Dermis blood vessel endothelial cell (primary cell): ENCODE measurements at regions not wholly inside any gene's neighbourhood (a gene's known extent, or its start where the extent isn't known, plus 50 kb on each side); places are given as distances from the start of the nearest gene placed in this dataset.

Source experiments
- DNase-seq: peaks from one replicate; pipeline ENCODE4 v3.0.0; 2010

GRCh38 chr2:22691666-22692065, 693.3 kb upstream of the KLHL29 start:
- DNase-seq: no peak

- DNase-seq: no peak
Observed at GRCh38 chr2:22692746-22693145, 692.2 kb upstream of the KLHL29 start.

GRCh38 chr2:22694300-22694699, 690.7 kb upstream of the KLHL29 start:
- no peak for DNase-seq

GRCh38 chr2:22694856-22695255, 690.1 kb upstream of the KLHL29 start:
- no peak for DNase-seq

- DNase-seq: no peak
Observed at GRCh38 chr2:22697054-22697788, 687.8 kb upstream of the KLHL29 start.

- DNase-seq: no peak
Observed at GRCh38 chr2:22701561-22702160, 683.3 kb upstream of the KLHL29 start.

GRCh38 chr2:22703286-22703920, 681.6 kb upstream of the KLHL29 start:
- DNase-seq: no peak

- no peak for DNase-seq
Observed at GRCh38 chr2:22719396-22719795, 665.6 kb upstream of the KLHL29 start.

- DNase-seq: no peak
Observed at GRCh38 chr2:22729466-22729865, 655.5 kb upstream of the KLHL29 start.

GRCh38 chr2:22734373-22735045, 650.5 kb upstream of the KLHL29 start:
- DNase-seq: no peak

- no peak for DNase-seq
Observed at GRCh38 chr2:22737144-22737543, 647.8 kb upstream of the KLHL29 start.

GRCh38 chr2:22741216-22741615, 643.8 kb upstream of the KLHL29 start:
- DNase-seq: no peak

- no peak for DNase-seq
Observed at GRCh38 chr2:22748909-22749308, 636.1 kb upstream of the KLHL29 start.

- no peak for DNase-seq
Observed at GRCh38 chr2:22753476-22753875, 631.5 kb upstream of the KLHL29 start.

- DNase-seq: no peak
Observed at GRCh38 chr2:22756276-22757043, 628.5 kb upstream of the KLHL29 start.

- DNase-seq: no peak
Observed at GRCh38 chr2:22769497-22769896, 615.5 kb upstream of the KLHL29 start.

GRCh38 chr2:22784566-22784965, 600.4 kb upstream of the KLHL29 start:
- DNase-seq: no peak

- DNase-seq: no peak
Observed at GRCh38 chr2:22786817-22787216, 598.2 kb upstream of the KLHL29 start.

- no peak for DNase-seq
Observed at GRCh38 chr2:22787745-22788144, 597.2 kb upstream of the KLHL29 start.

GRCh38 chr2:22788749-22789327, 596.1 kb upstream of the KLHL29 start:
- DNase-seq: no peak

GRCh38 chr2:22795287-22795866, 589.6 kb upstream of the KLHL29 start:
- no peak for DNase-seq

GRCh38 chr2:22798386-22798785, 586.6 kb upstream of the KLHL29 start:
- no peak for DNase-seq
